H1 (cell line): ENCODE measurements at regions not wholly inside any gene's neighbourhood (a gene's known extent, or its start where the extent isn't known, plus 50 kb on each side); places are given as distances from the start of the nearest gene placed in this dataset.

Source experiments
- CTCF ChIA-PET: fragments of 300-600 bp; sonication (Branson Sonifier 250); formaldehyde crosslinking; loops from one replicate; lab custom pipeline; 2021; ENCODE audit not compliant: partially characterized antibody; lab: Charles Lee
- POLR2A ChIA-PET: fragments of 300-600 bp; sonication (Branson Sonifier 250); formaldehyde crosslinking; loops from one replicate; lab custom pipeline; 2021; ENCODE audit warnings: inconsistent platforms; ENCODE audit not compliant: partially characterized antibody; lab: Charles Lee
- DNase-seq, 2 experiments: peaks; one replicate each; pipeline versions ENCODE4 v3.0.0 to v3.0.0-alpha.2; 2010 to 2022; ENCODE audit warnings: low spot score in 2 of 2, low read depth in 1 of 2, mixed read lengths in 1 of 2
- FAIRE-seq: peaks from 2 replicates; lab custom pipeline; 2011; peaks lifted over from hg19 to GRCh38; lab: Jason Lieb, UNC
- H2AFZ ChIP-seq: 2 replicates; pipeline ENCODE4 v1.8.1; 2012; ENCODE audit warnings: low read length, inconsistent platforms
- H2AK5ac ChIP-seq: 2 replicates; pipeline ENCODE4 v1.6.1; 2013; ENCODE audit warnings: low read depth, low read length
- H2BK120ac ChIP-seq: replicated peaks from 2 replicates; pipeline ENCODE3; 2013; ENCODE audit warnings: low read depth, low read length, inconsistent platforms
- H2BK12ac ChIP-seq: 2 replicates; pipeline ENCODE4 v1.6.1; 2013; ENCODE audit warnings: low read depth, low read length
- H2BK15ac ChIP-seq: 2 replicates; pipeline ENCODE4 v1.6.1; 2013; ENCODE audit warnings: low read length
- H2BK20ac ChIP-seq: 2 replicates; pipeline ENCODE4 v1.6.1; 2013; ENCODE audit warnings: low read length
- H2BK5ac ChIP-seq: 2 replicates; pipeline ENCODE4 v1.6.1; 2013; ENCODE audit warnings: low read depth, low read length
- H3K14ac ChIP-seq: 2 replicates; pipeline ENCODE4 v1.6.1; 2013; ENCODE audit warnings: inconsistent platforms; ENCODE audit not compliant: insufficient read length
- H3K18ac ChIP-seq: 2 replicates; pipeline ENCODE4 v1.6.1; 2013; ENCODE audit warnings: low read length; ENCODE audit errors: extremely low read depth
- H3K23ac ChIP-seq: 2 replicates; pipeline ENCODE4 v1.6.1; 2013; ENCODE audit warnings: inconsistent platforms; ENCODE audit not compliant: insufficient read length
- H3K23me2 ChIP-seq: 2 replicates; pipeline ENCODE4 v1.6.1; 2013; ENCODE audit warnings: low read depth, low read length
- H3K27ac ChIP-seq: 2 replicates; pipeline ENCODE4 v1.6.1; 2011; ENCODE audit warnings: low read depth, low read length, inconsistent platforms
- H3K27me3 ChIP-seq, 4 experiments: replicated peaks in 1 of 4; 1 replicate in 1 of 4; 2 replicates in 3 of 4; pipeline versions ENCODE4 v1.6.1 to v1.8.1; 2011 to 2013; ENCODE audit warnings: low read length in 3 of 4, mild to moderate bottlenecking in 3 of 4, inconsistent platforms in 2 of 4, mixed read lengths in 2 of 4, moderate library complexity in 1 of 4; ENCODE audit not compliant: control insufficient read depth in 3 of 4, insufficient read depth in 3 of 4; ENCODE audit errors: extremely low read depth in 1 of 4
- H3K36me3 ChIP-seq, 4 experiments: 2 replicates each; pipeline versions ENCODE4 v1.6.1 to v1.8.1; 2011 to 2013; ENCODE audit warnings: mild to moderate bottlenecking in 4 of 4, low read length in 3 of 4, moderate library complexity in 2 of 4, control low read depth in 1 of 4, inconsistent platforms in 1 of 4; ENCODE audit not compliant: insufficient read depth in 4 of 4, control insufficient read depth in 2 of 4
- H3K4ac ChIP-seq: replicated peaks from 2 replicates; pipeline ENCODE3; 2013; ENCODE audit warnings: low read length, low read depth, mixed read lengths, inconsistent platforms; ENCODE audit not compliant: insufficient read length
- H3K4me1 ChIP-seq, 4 experiments: replicated peaks in 1 of 4; 1 replicate in 1 of 4; 2 replicates in 3 of 4; pipeline versions ENCODE4 v1.6.1 to v1.8.1; 2011 to 2013; ENCODE audit warnings: low read length in 3 of 4, inconsistent platforms in 2 of 4, mixed read lengths in 1 of 4; ENCODE audit not compliant: insufficient read depth in 4 of 4, control insufficient read depth in 3 of 4
- H3K4me2 ChIP-seq, 2 experiments: 2 replicates each; pipeline versions ENCODE4 v1.6.1 to v1.8.1; 2011 to 2013; ENCODE audit warnings: low read depth in 2 of 2, low read length in 2 of 2, control low read depth in 1 of 2, inconsistent platforms in 1 of 2, mild to moderate bottlenecking in 1 of 2; ENCODE audit not compliant: insufficient read depth in 1 of 2
- H3K4me3 ChIP-seq, 4 experiments: fragments of 200-600, 300-600 bp in 1 of 4; sonication (generic), shearing (Covaris generic), sonication (Bioruptor Twin) in 1 of 4; 2 replicates each; pipeline versions ENCODE4 v1.5.1 to v1.8.1; 2011 to 2016; ENCODE audit warnings: low read length in 4 of 4, low read depth in 3 of 4, control low read depth in 2 of 4, inconsistent platforms in 2 of 4, mild to moderate bottlenecking in 2 of 4, mixed read lengths in 1 of 4, moderate library complexity in 1 of 4; ENCODE audit not compliant: insufficient read depth in 2 of 4; ENCODE audit errors: extremely low read depth in 1 of 4
- H3K56ac ChIP-seq: replicated peaks from 2 replicates; pipeline ENCODE3; 2013; ENCODE audit warnings: low read depth, mild to moderate bottlenecking, mixed read lengths, low read length, inconsistent platforms; ENCODE audit not compliant: insufficient read length
- H3K79me1 ChIP-seq: 2 replicates; pipeline ENCODE4 v1.6.1; 2013; ENCODE audit warnings: low read depth, low read length, control low read depth
- H3K79me2 ChIP-seq, 2 experiments: 2 replicates each; pipeline versions ENCODE4 v1.6.1 to v1.8.1; 2012 to 2013; ENCODE audit warnings: low read length in 2 of 2, mild to moderate bottlenecking in 2 of 2, inconsistent platforms in 1 of 2; ENCODE audit not compliant: insufficient read depth in 2 of 2, control insufficient read depth in 1 of 2
- H3K9ac ChIP-seq, 4 experiments: replicated peaks in 1 of 4; 1 replicate in 1 of 4; 2 replicates in 3 of 4; pipeline versions ENCODE4 v1.6.1 to v1.8.1; 2011 to 2013; ENCODE audit warnings: low read depth in 3 of 4, low read length in 3 of 4, control low read depth in 2 of 4, mild to moderate bottlenecking in 2 of 4, moderate library complexity in 2 of 4, inconsistent platforms in 1 of 4; ENCODE audit errors: extremely low read depth in 1 of 4
- H3K9me3 ChIP-seq, 2 experiments: 2 replicates each; pipeline versions ENCODE4 v1.6.1 to v1.8.1; 2012 to 2013; ENCODE audit warnings: mild to moderate bottlenecking in 2 of 2, moderate library complexity in 2 of 2, control low read depth in 1 of 2, inconsistent platforms in 1 of 2, low read depth in 1 of 2, low read length in 1 of 2, mixed read lengths in 1 of 2; ENCODE audit not compliant: insufficient read depth in 2 of 2
- H4K20me1 ChIP-seq, 2 experiments: replicated peaks in 1 of 2; 2 replicates each; pipeline versions ENCODE3 to v1.8.1; 2011 to 2013; ENCODE audit warnings: inconsistent platforms in 2 of 2, low read length in 2 of 2, mild to moderate bottlenecking in 1 of 2; ENCODE audit not compliant: insufficient read depth in 2 of 2, control insufficient read depth in 1 of 2
- H4K5ac ChIP-seq: 2 replicates; pipeline ENCODE4 v1.6.1; 2013; ENCODE audit warnings: low read length, low read depth, mixed read lengths, inconsistent platforms; ENCODE audit not compliant: insufficient read length
- H4K8ac ChIP-seq: 2 replicates; pipeline ENCODE4 v1.8.0; 2013; ENCODE audit warnings: mild to moderate bottlenecking, moderate library complexity, low read length, inconsistent platforms; ENCODE audit not compliant: insufficient read depth; ENCODE audit errors: extremely low read depth
- H4K91ac ChIP-seq: replicated peaks from 2 replicates; pipeline ENCODE3; 2013; ENCODE audit warnings: low read length, mixed read lengths, inconsistent platforms; ENCODE audit not compliant: insufficient read length
- CBX5 ChIP-seq: fragments of 300-800, 300-1000 bp; sonication (generic); IDR thresholded peaks from 2 replicates; pipeline ENCODE4 v1.7.1; 2016; ENCODE audit warnings: antibody characterized with exemption, low read length, low read depth
- GABPA ChIP-seq: IDR thresholded peaks from 2 replicates; pipeline ENCODE4 v1.6.1; 2011; ENCODE audit warnings: mild to moderate bottlenecking, low read length, moderate library complexity, borderline replicate concordance; ENCODE audit not compliant: insufficient read depth
- HDAC6 ChIP-seq: IDR thresholded peaks from one replicate; pipeline ENCODE4 v1.7.1; 2012; ENCODE audit warnings: low read depth, mild to moderate bottlenecking, inconsistent platforms, low read length, moderate library complexity
- SIX5 ChIP-seq: IDR thresholded peaks from 2 replicates; pipeline ENCODE4 v1.6.1; 2011; ENCODE audit warnings: mild to moderate bottlenecking, low read depth, low read length
- TBP ChIP-seq: IDR thresholded peaks from 2 replicates; pipeline ENCODE4 v1.6.1; 2011; ENCODE audit warnings: low read depth, low read length, improper control_type of control experiment
- YY1 ChIP-seq: IDR thresholded peaks from 2 replicates; pipeline ENCODE4 v1.6.1; 2011; ENCODE audit warnings: low read depth, mild to moderate bottlenecking, low read length
- ZNF274 ChIP-seq: IDR thresholded peaks from 2 replicates; pipeline ENCODE4 v1.7.0; 2012; ENCODE audit warnings: low read length, borderline replicate concordance; ENCODE audit errors: extremely low read depth
- WGBS, 2 experiments: shearing (Covaris generic) in 1 of 2; methylation state at CpG; one replicate each; pipeline versions ENCODE4 v1.1.6 to v1.1.7; 2013 to 2015; ENCODE audit warnings: low lambda C conversion rate in 2 of 2, mixed read lengths in 2 of 2, inconsistent platforms in 1 of 2, low coverage in 1 of 2, missing lambda C conversion rate in 1 of 2; ENCODE audit not compliant: insufficient replicate concordance in 2 of 2, insufficient coverage in 1 of 2, insufficient read length in 1 of 2; ENCODE audit errors: extremely low coverage in 1 of 2, missing lambda C conversion rate in 1 of 2; 5-methylcytosine and 5-hydroxymethylcytosine counted together
- TF ChIP-seq, protein P1 (sequence below), 3 experiments: IDR thresholded peaks; 1 replicate in 2 of 3; 2 replicates in 1 of 3; pipeline versions ENCODE4 v1.5.1 to v1.6.1; 2011; ENCODE audit warnings: low read length in 3 of 3, mild to moderate bottlenecking in 3 of 3, inconsistent platforms in 2 of 3, low read depth in 1 of 3, moderate library complexity in 1 of 3; ENCODE audit not compliant: insufficient read depth in 1 of 3; ENCODE audit errors: control extremely low read depth in 1 of 3

DNA sequence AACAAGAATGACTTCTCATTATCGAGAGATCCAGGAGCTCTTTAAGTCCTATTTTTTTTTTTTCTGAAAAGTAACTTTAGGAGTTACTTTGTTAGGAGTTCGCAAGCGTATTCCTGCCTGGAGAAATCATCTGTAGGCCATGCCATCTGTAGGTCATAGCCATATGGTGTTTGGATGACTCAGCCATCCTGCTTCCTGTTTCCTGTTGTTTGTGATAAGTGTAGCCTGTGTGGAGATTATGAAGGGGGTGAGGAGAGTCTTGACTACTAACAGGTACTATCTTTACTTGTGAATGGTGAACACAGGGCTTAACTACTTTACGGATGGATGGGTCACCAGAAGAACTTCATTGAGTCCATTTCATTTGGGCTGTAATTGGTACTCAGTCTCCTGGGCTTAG is 327.2 kb downstream of the PTPRU start:
- Histone ChIP-seq H4K20me1 (no peaks in the 10 kb centered on the region), H2BK5ac (no peak overlapping the region), H3K27ac (no peak overlapping the region), H3K56ac (no peak overlapping the region), H3K14ac (no peak overlapping the region), H4K8ac (no peak overlapping the region), H2AFZ (no peak overlapping the region), H3K36me3 (peaks cover 0 to 3% (median 0%) of the 10 kb centered on the region in 4 experiments; a peak in 1 of 8 replicates), H3K9me3 (peaks cover 36 to 52% of the 10 kb centered on the region in 2 experiments), H4K5ac (no peak overlapping the region), H3K4me3 (no peak overlapping the region), H2BK120ac (no peak overlapping the region), H3K79me2 (no peaks in the 10 kb centered on the region), H3K23me2 (no peaks in the 10 kb centered on the region), H4K91ac (no peak overlapping the region), H2BK20ac (no peak overlapping the region), H3K27me3 (no peaks in the 10 kb centered on the region), H2BK12ac (no peak overlapping the region), H3K4me1 (no peaks in the 10 kb centered on the region), H3K4me2 (no peak overlapping the region), H3K18ac (no peak overlapping the region), H3K9ac (no peak overlapping the region), H2AK5ac (no peak overlapping the region), H3K4ac (no peak overlapping the region), H3K23ac (no peak overlapping the region), H3K79me1 (no peaks in the 10 kb centered on the region), H2BK15ac (no peak overlapping the region)
- DNase-seq = no peak
- no peak for FAIRE-seq
- 97% methylated on average over 4 of the region's 4 CpGs; no CpG with 5 or more reads in 1 of the 2 experiments for WGBS, 2 experiments
- ChIA-PET POLR2A (no interaction called here), CTCF (interaction anchor here (0.8 to 2.1 kb wide), 3 partner anchors 13 to 229 kb away, joined by 3 to 5 read pairs (median 4); no protein-coding TSS in a partner anchor)
- TF ChIP-seq TBP (no peak), ZNF274 (no peak), SIX5 (no peak), GABPA (no peak), CBX5 (no peak), YY1 (no peak), HDAC6 (no peak)
- TF ChIP-seq, protein P1, sequence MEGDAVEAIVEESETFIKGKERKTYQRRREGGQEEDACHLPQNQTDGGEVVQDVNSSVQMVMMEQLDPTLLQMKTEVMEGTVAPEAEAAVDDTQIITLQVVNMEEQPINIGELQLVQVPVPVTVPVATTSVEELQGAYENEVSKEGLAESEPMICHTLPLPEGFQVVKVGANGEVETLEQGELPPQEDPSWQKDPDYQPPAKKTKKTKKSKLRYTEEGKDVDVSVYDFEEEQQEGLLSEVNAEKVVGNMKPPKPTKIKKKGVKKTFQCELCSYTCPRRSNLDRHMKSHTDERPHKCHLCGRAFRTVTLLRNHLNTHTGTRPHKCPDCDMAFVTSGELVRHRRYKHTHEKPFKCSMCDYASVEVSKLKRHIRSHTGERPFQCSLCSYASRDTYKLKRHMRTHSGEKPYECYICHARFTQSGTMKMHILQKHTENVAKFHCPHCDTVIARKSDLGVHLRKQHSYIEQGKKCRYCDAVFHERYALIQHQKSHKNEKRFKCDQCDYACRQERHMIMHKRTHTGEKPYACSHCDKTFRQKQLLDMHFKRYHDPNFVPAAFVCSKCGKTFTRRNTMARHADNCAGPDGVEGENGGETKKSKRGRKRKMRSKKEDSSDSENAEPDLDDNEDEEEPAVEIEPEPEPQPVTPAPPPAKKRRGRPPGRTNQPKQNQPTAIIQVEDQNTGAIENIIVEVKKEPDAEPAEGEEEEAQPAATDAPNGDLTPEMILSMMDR (IDR thresholded peaks at IDR 0.05; ENCODE audit: control extremely low read depth in 1 of 3, insufficient read depth in 1 of 3, low read depth in 1 of 3, low read length in 3 of 3) = no peak
